HEK293 (cell line): ENCODE measurements at regions not wholly inside any gene's neighbourhood (a gene's known extent, or its start where the extent isn't known, plus 50 kb on each side); places are given as distances from the start of the nearest gene placed in this dataset.

Source experiments
- CTCF ChIA-PET: fragments of 350-600 bp; formaldehyde crosslinking; extraction: SDS; loops from one replicate; lab custom pipeline; 2021; ENCODE audit warnings: antibody characterized with exemption; lab: Yijun Ruan, JAX
- POLR2A ChIA-PET: fragments of 300-600 bp; formaldehyde crosslinking; extraction: SDS; loops from one replicate; lab custom pipeline; 2020; ENCODE audit warnings: antibody characterized with exemption, inconsistent platforms; lab: Yijun Ruan, JAX
- H3K27ac ChIP-seq: fragments of 200-500 bp; sonication (Bioruptor generic); 2 replicates; pipeline ENCODE4 v1.5.1; 2014; ENCODE audit warnings: low read depth, low read length, control low read depth, inconsistent platforms; ENCODE audit errors: extremely low read depth
- H3K36me3 ChIP-seq, 2 experiments: fragments of 200-500 bp in 1 of 2; sonication (Bioruptor generic) in 1 of 2; 1 replicate in 1 of 2; 2 replicates in 1 of 2; pipeline ENCODE4 v1.5.1; 2014 to 2017; ENCODE audit warnings: inconsistent platforms in 2 of 2, low read length in 2 of 2; ENCODE audit not compliant: control insufficient read depth in 2 of 2, insufficient read depth in 1 of 2
- H3K4me1 ChIP-seq: fragments of 200-500 bp; sonication (Bioruptor generic); 2 replicates; pipeline ENCODE4 v1.5.1; 2014; ENCODE audit warnings: mild to moderate bottlenecking, low read length, inconsistent platforms; ENCODE audit not compliant: control insufficient read depth, insufficient read depth
- H3K4me3 ChIP-seq: 2 replicates; pipeline ENCODE4 v1.5.1; 2011; ENCODE audit warnings: low read depth, mild to moderate bottlenecking, control low read depth, low read length, moderate library complexity
- H3K9me3 ChIP-seq: fragments of 200-500 bp; sonication (Bioruptor generic); 2 replicates; pipeline ENCODE4 v1.5.1; 2014; ENCODE audit warnings: low read depth, low read length, inconsistent platforms; ENCODE audit not compliant: control insufficient read depth, insufficient read depth
- BCL11A ChIP-seq: fragments of 450-650 bp; formaldehyde crosslinking; IDR thresholded peaks from 2 replicates; pipeline ENCODE4 v1.5.1; 2016; ENCODE audit warnings: low read depth, missing biosample characterization, missing genetic modification characterization
- KLF7 ChIP-seq: fragments of 450-650 bp; formaldehyde crosslinking; IDR thresholded peaks from 2 replicates; pipeline ENCODE4 v1.5.1; 2016; ENCODE audit warnings: missing biosample characterization, missing genetic modification characterization, borderline replicate concordance
- PRDM4 ChIP-seq: fragments of 450-650 bp; formaldehyde crosslinking; IDR thresholded peaks from 2 replicates; pipeline ENCODE4 v1.5.1; 2017; ENCODE audit warnings: missing biosample characterization, missing genetic modification characterization
- ZBTB49 ChIP-seq: fragments of 450-650 bp; formaldehyde crosslinking; IDR thresholded peaks from 2 replicates; pipeline ENCODE4 v1.5.1; 2016; ENCODE audit warnings: missing biosample characterization, missing genetic modification characterization, low read depth
- ZFP69B ChIP-seq: fragments of 450-650 bp; formaldehyde crosslinking; IDR thresholded peaks from 2 replicates; pipeline ENCODE4 v1.5.1; 2016; ENCODE audit warnings: missing biosample characterization, missing genetic modification characterization
- ZNF138 ChIP-seq: fragments of 450-650 bp; formaldehyde crosslinking; IDR thresholded peaks from 2 replicates; pipeline ENCODE4 v1.5.1; 2016; ENCODE audit warnings: missing biosample characterization, missing genetic modification characterization, borderline replicate concordance
- ZNF214 ChIP-seq: fragments of 450-650 bp; formaldehyde crosslinking; IDR thresholded peaks from 2 replicates; pipeline ENCODE4 v1.5.1; 2017; ENCODE audit warnings: missing biosample characterization, mild to moderate bottlenecking, missing genetic modification characterization, borderline replicate concordance
- ZNF362 ChIP-seq: fragments of 450-650 bp; formaldehyde crosslinking; IDR thresholded peaks from 2 replicates; pipeline ENCODE4 v1.5.1; 2016; ENCODE audit warnings: missing biosample characterization, missing genetic modification characterization
- ZNF366 ChIP-seq: fragments of 450-650 bp; formaldehyde crosslinking; conservative IDR thresholded peaks from 2 replicates; pipeline ENCODE4 v1.5.1; 2016; ENCODE audit warnings: missing biosample characterization, missing genetic modification characterization
- ZNF473 ChIP-seq: fragments of 450-650 bp; formaldehyde crosslinking; IDR thresholded peaks from 2 replicates; pipeline ENCODE4 v1.5.1; 2017; ENCODE audit warnings: missing biosample characterization, missing genetic modification characterization
- ZNF510 ChIP-seq: fragments of 450-650 bp; formaldehyde crosslinking; IDR thresholded peaks from 2 replicates; pipeline ENCODE4 v1.5.1; 2018; ENCODE audit warnings: mild to moderate bottlenecking, missing genetic modification characterization, missing biosample characterization; ENCODE audit not compliant: insufficient replicate concordance
- ZNF518A ChIP-seq: fragments of 450-650 bp; formaldehyde crosslinking; conservative IDR thresholded peaks from 2 replicates; pipeline ENCODE4 v1.5.1; 2016; ENCODE audit warnings: low read depth, missing biosample characterization, missing genetic modification characterization
- ZNF560 ChIP-seq: fragments of 450-650 bp; formaldehyde crosslinking; IDR thresholded peaks from 2 replicates; pipeline ENCODE4 v1.5.1; 2017; ENCODE audit warnings: missing biosample characterization, missing genetic modification characterization, borderline replicate concordance
- ZNF704 ChIP-seq: fragments of 450-650 bp; formaldehyde crosslinking; IDR thresholded peaks from 2 replicates; pipeline ENCODE4 v1.5.1; 2016; ENCODE audit warnings: missing biosample characterization, missing genetic modification characterization
- ZXDB ChIP-seq: fragments of 450-650 bp; formaldehyde crosslinking; IDR thresholded peaks from 2 replicates; pipeline ENCODE4 v1.5.1; 2016; ENCODE audit warnings: missing biosample characterization, missing genetic modification characterization

GRCh38 chr3:70433091-70433490 is 120.7 kb upstream of the MDFIC2 start (continued):
- TF ChIP-seq ZBTB49 (tag by site-specific recombination) (no peak), ZNF362 (tag by site-specific recombination) (no peak), ZFP69B (tag by site-specific recombination) (no peak), ZNF560 (tag by site-specific recombination) (no peak), ZNF473 (tag by site-specific recombination) (no peak), ZNF704 (no peak), ZNF138 (tag by site-specific recombination) (no peak), ZNF214 (no peak), PRDM4 (tag by site-specific recombination) (no peak), ZNF510 (tag by site-specific recombination) (no peak)

GRCh38 chr3:70431911-70432310 is 119.5 kb upstream of the MDFIC2 start:
- Histone ChIP-seq H3K27ac (no peak overlapping the region), H3K36me3 (no peaks in the 10 kb centered on the region), H3K9me3 (no peaks in the 10 kb centered on the region), H3K4me3 (no peak overlapping the region), H3K4me1 (no peaks in the 10 kb centered on the region)
- ChIA-PET POLR2A (no interaction called here), CTCF (no interaction called here)
- TF ChIP-seq KLF7 (tag by site-specific recombination) (no peak), ZNF366 (tag by site-specific recombination) (no peak), ZXDB (tag by site-specific recombination) (no peak), ZNF518A (tag by site-specific recombination) (no peak), BCL11A (no peak)
